SH-SY5Y (cell line): ENCODE measurements at regions not wholly inside any gene's neighbourhood (a gene's known extent, or its start where the extent isn't known, plus 50 kb on each side); places are given as distances from the start of the nearest gene placed in this dataset.

Experiments
- GATA2 ChIP-seq: IDR thresholded peaks from 2 replicates; pipeline ENCODE4 v1.6.1; 2011; ENCODE audit warnings: mild to moderate bottlenecking, low read depth, low read length
- GATA3 ChIP-seq: IDR thresholded peaks from 2 replicates; pipeline ENCODE4 v1.6.1; 2011; ENCODE audit warnings: low read depth, mild to moderate bottlenecking, low read length, moderate library complexity

DNA sequence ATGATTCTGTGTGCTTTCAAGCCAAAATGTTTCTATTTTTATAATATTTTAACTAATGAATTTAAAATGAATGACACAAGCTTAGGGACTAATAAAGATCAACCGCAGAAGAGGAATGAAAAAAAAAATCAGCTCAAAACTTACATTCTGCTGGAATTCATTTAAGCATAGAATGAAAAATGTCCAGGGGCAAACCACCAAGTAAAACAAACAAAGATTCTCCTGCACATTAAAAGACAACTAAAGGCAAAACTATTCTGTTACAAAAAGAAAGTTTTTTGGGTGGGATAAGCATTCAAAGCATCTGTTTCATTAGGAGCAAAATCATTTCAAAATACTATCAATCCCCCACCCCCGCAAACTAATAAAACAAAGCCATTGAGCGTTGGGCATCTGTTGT, 99.3 kb upstream of the SOX11 start:
- TF ChIP-seq GATA2 (no peak), GATA3 (no peak)
